ENCODE measurements at regions not wholly inside any gene's neighbourhood (a gene's known extent, or its start where the extent isn't known, plus 50 kb on each side); places are given as distances from the start of the nearest gene placed in this dataset.

- TF ChIP-seq POLR2AphosphoS5 (IDR thresholded peaks at IDR 0.05; ENCODE audit: low read depth, low read length) (no peak), POLR2A (IDR thresholded peaks at IDR 0.05; ENCODE audit: low read depth, low read length) (no peak)
- FAIRE-seq (no peak), DNase-seq (ENCODE audit: insufficient read length) (no peak)
Observed at GRCh38 chr1:106787520-106787919, 269.0 kb upstream of the PRMT6 start.

DNA sequence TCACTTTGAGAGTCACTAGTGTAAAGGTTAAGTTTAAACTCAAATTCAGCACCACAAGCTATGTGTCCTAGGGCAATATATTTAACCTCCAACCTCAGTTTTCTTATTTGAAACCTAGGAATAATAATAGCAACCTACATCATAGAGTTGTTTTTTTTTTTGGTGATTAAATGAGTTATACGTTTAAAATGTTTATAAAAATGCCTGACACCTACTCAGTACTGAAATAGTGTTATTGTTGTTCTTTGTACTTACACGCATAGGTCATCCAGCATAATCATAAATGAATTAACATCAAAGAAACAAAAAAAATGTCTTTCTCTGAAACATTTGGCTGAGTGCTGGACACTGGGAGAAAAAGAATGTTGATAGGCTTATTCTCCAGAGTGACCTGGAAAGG, 266.8 kb upstream of the PRMT6 start:
- no peak for TF ChIP-seq POLR2A (IDR thresholded peaks at IDR 0.05; ENCODE audit: low read depth, low read length)
- no peak for TF ChIP-seq POLR2AphosphoS5 (IDR thresholded peaks at IDR 0.05; ENCODE audit: low read depth, low read length)
- no peak for TF ChIP-seq TAF1 (IDR thresholded peaks at IDR 0.05; ENCODE audit: borderline replicate concordance, low read depth, low read length)
- DNase-seq (ENCODE audit: insufficient read length), result no peak
- FAIRE-seq, result no peak

GRCh38 chr1:106791041-106791440, 265.4 kb upstream of the PRMT6 start:
- FAIRE-seq (no peak), DNase-seq (ENCODE audit: insufficient read length) (no peak)
- TF ChIP-seq TAF1 (IDR thresholded peaks at IDR 0.05; ENCODE audit: borderline replicate concordance, low read depth, low read length) (no peak), POLR2AphosphoS5 (IDR thresholded peaks at IDR 0.05; ENCODE audit: low read depth, low read length) (no peak), POLR2A (IDR thresholded peaks at IDR 0.05; ENCODE audit: low read depth, low read length) (no peak)

DNA sequence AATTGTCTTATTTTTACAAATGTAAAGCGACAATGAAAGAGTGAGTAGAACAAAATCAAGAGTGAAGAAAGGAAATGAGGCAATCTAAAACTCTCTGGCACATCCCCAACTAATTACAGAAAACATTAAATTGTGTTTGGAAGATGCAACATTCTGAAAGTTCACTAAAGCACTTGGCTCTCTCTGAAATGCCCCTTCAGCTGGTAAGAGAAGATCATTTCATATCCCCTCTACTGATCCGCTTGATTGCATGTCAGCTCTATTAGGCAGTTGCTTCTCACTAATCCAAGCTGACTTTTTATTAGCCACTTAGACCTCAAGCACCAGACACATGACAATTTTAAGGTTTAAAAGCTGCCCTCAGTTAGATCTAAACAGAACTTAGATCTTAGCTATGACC, 262.8 kb upstream of the PRMT6 start:
- no peak for FAIRE-seq
- DNase-seq (ENCODE audit: insufficient read length), result no peak
- TF ChIP-seq POLR2A (IDR thresholded peaks at IDR 0.05; ENCODE audit: low read depth, low read length) (no peak), POLR2AphosphoS5 (IDR thresholded peaks at IDR 0.05; ENCODE audit: low read depth, low read length) (no peak), TAF1 (IDR thresholded peaks at IDR 0.05; ENCODE audit: borderline replicate concordance, low read depth, low read length) (no peak)

DNA sequence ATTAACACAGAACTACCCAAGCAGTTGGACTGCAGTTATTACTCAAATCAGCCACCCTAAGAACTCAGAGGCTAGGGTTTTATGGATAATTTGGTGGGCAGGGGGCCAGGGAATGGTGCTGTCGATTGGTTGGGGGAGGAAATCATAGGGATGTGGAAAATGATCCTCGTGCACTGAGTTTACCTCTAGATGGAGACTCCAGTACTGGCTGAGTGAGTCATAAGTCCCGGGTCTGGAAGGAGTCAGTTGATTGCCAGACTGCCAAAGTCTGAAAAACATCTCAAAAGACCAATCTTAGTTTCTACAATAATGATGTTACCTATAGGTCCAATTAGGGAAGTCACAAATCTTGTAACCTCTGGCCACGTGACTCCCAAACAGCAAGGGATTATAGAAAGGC, 257.5 kb upstream of the PRMT6 start:
- no peak for DNase-seq (ENCODE audit: insufficient read length)
- TF ChIP-seq POLR2AphosphoS5 (IDR thresholded peaks at IDR 0.05; ENCODE audit: low read depth, low read length), result no peak
- no peak for TF ChIP-seq POLR2A (IDR thresholded peaks at IDR 0.05; ENCODE audit: low read depth, low read length)
- no peak for TF ChIP-seq TAF1 (IDR thresholded peaks at IDR 0.05; ENCODE audit: borderline replicate concordance, low read depth, low read length)
- FAIRE-seq, result no peak

GRCh38 chr1:106802181-106802580, 254.3 kb upstream of the PRMT6 start:
- DNase-seq (ENCODE audit: insufficient read length) (no peak), FAIRE-seq (no peak)
- TF ChIP-seq POLR2A (IDR thresholded peaks at IDR 0.05; ENCODE audit: low read depth, low read length) (no peak), POLR2AphosphoS5 (IDR thresholded peaks at IDR 0.05; ENCODE audit: low read depth, low read length) (no peak), TAF1 (IDR thresholded peaks at IDR 0.05; ENCODE audit: borderline replicate concordance, low read depth, low read length) (no peak)

GRCh38 chr1:106814418-106814817, 242.1 kb upstream of the PRMT6 start:
- DNase-seq (ENCODE audit: insufficient read length) (no peak), FAIRE-seq (no peak)
- TF ChIP-seq POLR2AphosphoS5 (IDR thresholded peaks at IDR 0.05; ENCODE audit: low read depth, low read length) (no peak), TAF1 (IDR thresholded peaks at IDR 0.05; ENCODE audit: borderline replicate concordance, low read depth, low read length) (no peak)

GRCh38 chr1:106817575-106817974, 238.9 kb upstream of the PRMT6 start:
- no peak for TF ChIP-seq POLR2A (IDR thresholded peaks at IDR 0.05; ENCODE audit: low read depth, low read length)
- TF ChIP-seq POLR2AphosphoS5 (IDR thresholded peaks at IDR 0.05; ENCODE audit: low read depth, low read length), result no peak
- TF ChIP-seq TAF1 (IDR thresholded peaks at IDR 0.05; ENCODE audit: borderline replicate concordance, low read depth, low read length), result no peak
- no peak for DNase-seq (ENCODE audit: insufficient read length)
- FAIRE-seq, result no peak

- no peak for DNase-seq (ENCODE audit: insufficient read length)
- no peak for FAIRE-seq
- TF ChIP-seq POLR2A (IDR thresholded peaks at IDR 0.05; ENCODE audit: low read depth, low read length), result no peak
- TF ChIP-seq TAF1 (IDR thresholded peaks at IDR 0.05; ENCODE audit: borderline replicate concordance, low read depth, low read length), result no peak
- TF ChIP-seq POLR2AphosphoS5 (IDR thresholded peaks at IDR 0.05; ENCODE audit: low read depth, low read length), result no peak
Observed at GRCh38 chr1:106831511-106831910, 225.0 kb upstream of the PRMT6 start.

- FAIRE-seq, result no peak
- TF ChIP-seq POLR2A (IDR thresholded peaks at IDR 0.05; ENCODE audit: low read depth, low read length) (no peak), TAF1 (IDR thresholded peaks at IDR 0.05; ENCODE audit: borderline replicate concordance, low read depth, low read length) (no peak), POLR2AphosphoS5 (IDR thresholded peaks at IDR 0.05; ENCODE audit: low read depth, low read length) (no peak)
- no peak for DNase-seq (ENCODE audit: insufficient read length)
Observed at GRCh38 chr1:106836708-106837107, 219.8 kb upstream of the PRMT6 start.

DNA sequence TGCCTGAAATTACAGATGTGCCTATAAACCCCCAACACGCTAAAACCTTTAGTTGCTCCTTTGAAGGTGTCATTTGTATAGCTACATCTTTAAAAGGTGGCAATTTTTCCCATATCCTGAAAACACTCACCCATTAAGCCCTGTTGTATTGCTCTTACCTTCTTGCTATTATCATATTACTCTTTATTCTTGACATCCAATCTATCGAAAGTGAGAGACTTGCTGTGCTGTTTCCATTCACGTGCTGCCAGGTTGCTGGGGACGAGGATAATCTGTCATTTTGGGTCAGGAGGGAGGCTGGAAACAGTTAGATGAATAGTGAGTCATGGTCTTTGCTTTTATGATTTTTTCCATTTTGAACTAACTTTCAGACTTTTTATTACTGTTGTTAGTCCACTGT, 213.0 kb upstream of the PRMT6 start:
- no peak for TF ChIP-seq POLR2AphosphoS5 (IDR thresholded peaks at IDR 0.05; ENCODE audit: low read depth, low read length)
- no peak for TF ChIP-seq TAF1 (IDR thresholded peaks at IDR 0.05; ENCODE audit: borderline replicate concordance, low read depth, low read length)
- TF ChIP-seq POLR2A (IDR thresholded peaks at IDR 0.05; ENCODE audit: low read depth, low read length), result no peak
- no peak for FAIRE-seq

DNA sequence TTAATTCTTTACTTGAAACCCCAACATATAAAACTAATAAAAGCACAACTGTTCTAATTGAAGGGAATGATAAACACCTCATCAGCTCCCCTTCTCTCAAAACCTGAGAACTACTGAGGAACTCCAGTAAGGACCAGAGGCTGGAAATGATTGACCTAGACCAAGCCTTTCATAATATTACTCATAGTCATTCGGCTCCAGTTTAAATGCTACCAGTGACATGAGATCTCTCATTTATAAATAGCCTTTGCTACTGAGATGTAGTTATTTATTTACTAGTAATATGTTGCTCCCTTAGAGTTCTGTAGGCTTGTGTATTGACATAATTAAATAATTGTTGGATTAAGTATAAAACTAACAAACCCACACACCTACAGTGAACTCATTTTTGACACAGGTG, 209.8 kb upstream of the PRMT6 start:
- TF ChIP-seq POLR2A (IDR thresholded peaks at IDR 0.05; ENCODE audit: low read depth, low read length), result no peak
- TF ChIP-seq POLR2AphosphoS5 (IDR thresholded peaks at IDR 0.05; ENCODE audit: low read depth, low read length), result no peak
- no peak for TF ChIP-seq TAF1 (IDR thresholded peaks at IDR 0.05; ENCODE audit: borderline replicate concordance, low read depth, low read length)
- DNase-seq (ENCODE audit: insufficient read length), result no peak
- FAIRE-seq, result no peak

More for the DNA sequence above, 213.0 kb upstream of the PRMT6 start:
- no peak for DNase-seq (ENCODE audit: insufficient read length)

DNA sequence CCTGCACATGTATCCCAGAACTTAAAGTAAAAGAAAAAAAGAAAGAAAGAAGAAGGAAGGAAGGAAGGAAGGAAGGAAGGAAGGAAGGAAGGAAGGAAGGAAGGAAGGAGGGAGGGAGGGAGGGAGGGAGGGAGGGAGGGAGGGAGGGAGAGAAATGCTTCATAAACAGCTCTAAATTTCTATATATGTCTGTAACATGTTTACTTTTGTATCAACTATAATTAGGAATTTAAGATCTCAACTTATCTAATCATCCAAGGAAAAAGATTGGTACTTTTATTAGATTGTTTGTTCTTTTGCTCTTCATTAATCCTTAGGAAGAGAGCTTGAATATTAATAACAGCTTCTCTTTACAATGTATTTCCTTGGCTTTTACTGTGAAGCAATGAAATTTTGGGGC, 195.4 kb upstream of the PRMT6 start:
- no peak for TF ChIP-seq TAF1 (IDR thresholded peaks at IDR 0.05; ENCODE audit: borderline replicate concordance, low read depth, low read length)
- TF ChIP-seq POLR2A (IDR thresholded peaks at IDR 0.05; ENCODE audit: low read depth, low read length), result no peak
- no peak for TF ChIP-seq POLR2AphosphoS5 (IDR thresholded peaks at IDR 0.05; ENCODE audit: low read depth, low read length)
- no peak for DNase-seq (ENCODE audit: insufficient read length)
- FAIRE-seq, result no peak
